ENCODE measurements at regions not wholly inside any gene's neighbourhood (a gene's known extent, or its start where the extent isn't known, plus 50 kb on each side); places are given as distances from the start of the nearest gene placed in this dataset.

DNA sequence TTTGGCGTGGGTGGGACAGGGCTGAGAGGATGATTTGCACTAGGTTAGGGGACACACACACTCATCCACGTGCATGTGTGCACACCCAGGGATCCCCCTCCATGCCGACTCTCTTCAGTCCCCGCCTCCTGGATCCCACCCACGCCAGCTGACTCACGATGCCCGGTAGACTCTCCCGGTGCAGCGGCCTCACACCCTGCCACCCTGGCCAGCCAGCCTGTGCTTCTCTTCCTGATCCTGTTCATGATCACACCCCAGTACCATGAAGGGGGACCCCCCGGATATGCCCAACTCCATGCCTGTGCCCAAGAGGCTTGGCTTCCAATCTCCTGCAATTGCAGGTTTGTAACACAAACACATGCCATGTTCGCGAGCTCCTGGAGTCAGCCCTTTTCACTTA, 157.8 kb upstream of the HDAC4 start:
- TF ChIP-seq, protein P1, sequence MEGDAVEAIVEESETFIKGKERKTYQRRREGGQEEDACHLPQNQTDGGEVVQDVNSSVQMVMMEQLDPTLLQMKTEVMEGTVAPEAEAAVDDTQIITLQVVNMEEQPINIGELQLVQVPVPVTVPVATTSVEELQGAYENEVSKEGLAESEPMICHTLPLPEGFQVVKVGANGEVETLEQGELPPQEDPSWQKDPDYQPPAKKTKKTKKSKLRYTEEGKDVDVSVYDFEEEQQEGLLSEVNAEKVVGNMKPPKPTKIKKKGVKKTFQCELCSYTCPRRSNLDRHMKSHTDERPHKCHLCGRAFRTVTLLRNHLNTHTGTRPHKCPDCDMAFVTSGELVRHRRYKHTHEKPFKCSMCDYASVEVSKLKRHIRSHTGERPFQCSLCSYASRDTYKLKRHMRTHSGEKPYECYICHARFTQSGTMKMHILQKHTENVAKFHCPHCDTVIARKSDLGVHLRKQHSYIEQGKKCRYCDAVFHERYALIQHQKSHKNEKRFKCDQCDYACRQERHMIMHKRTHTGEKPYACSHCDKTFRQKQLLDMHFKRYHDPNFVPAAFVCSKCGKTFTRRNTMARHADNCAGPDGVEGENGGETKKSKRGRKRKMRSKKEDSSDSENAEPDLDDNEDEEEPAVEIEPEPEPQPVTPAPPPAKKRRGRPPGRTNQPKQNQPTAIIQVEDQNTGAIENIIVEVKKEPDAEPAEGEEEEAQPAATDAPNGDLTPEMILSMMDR (IDR thresholded peaks at IDR 0.05; ENCODE audit: insufficient read depth, low read length) = no peak
- TF ChIP-seq, protein P2, sequence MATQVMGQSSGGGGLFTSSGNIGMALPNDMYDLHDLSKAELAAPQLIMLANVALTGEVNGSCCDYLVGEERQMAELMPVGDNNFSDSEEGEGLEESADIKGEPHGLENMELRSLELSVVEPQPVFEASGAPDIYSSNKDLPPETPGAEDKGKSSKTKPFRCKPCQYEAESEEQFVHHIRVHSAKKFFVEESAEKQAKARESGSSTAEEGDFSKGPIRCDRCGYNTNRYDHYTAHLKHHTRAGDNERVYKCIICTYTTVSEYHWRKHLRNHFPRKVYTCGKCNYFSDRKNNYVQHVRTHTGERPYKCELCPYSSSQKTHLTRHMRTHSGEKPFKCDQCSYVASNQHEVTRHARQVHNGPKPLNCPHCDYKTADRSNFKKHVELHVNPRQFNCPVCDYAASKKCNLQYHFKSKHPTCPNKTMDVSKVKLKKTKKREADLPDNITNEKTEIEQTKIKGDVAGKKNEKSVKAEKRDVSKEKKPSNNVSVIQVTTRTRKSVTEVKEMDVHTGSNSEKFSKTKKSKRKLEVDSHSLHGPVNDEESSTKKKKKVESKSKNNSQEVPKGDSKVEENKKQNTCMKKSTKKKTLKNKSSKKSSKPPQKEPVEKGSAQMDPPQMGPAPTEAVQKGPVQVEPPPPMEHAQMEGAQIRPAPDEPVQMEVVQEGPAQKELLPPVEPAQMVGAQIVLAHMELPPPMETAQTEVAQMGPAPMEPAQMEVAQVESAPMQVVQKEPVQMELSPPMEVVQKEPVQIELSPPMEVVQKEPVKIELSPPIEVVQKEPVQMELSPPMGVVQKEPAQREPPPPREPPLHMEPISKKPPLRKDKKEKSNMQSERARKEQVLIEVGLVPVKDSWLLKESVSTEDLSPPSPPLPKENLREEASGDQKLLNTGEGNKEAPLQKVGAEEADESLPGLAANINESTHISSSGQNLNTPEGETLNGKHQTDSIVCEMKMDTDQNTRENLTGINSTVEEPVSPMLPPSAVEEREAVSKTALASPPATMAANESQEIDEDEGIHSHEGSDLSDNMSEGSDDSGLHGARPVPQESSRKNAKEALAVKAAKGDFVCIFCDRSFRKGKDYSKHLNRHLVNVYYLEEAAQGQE (IDR thresholded peaks at IDR 0.05; ENCODE audit: insufficient replicate concordance, low read depth) = no peak
- no peak for TF ChIP-seq POLR2AphosphoS5 (IDR thresholded peaks at IDR 0.05; ENCODE audit: low read depth)
- no peak for TF ChIP-seq GABPA (IDR thresholded peaks at IDR 0.05; ENCODE audit: low read depth)
